ENCODE measurements at regions not wholly inside any gene's neighbourhood (a gene's known extent, or its start where the extent isn't known, plus 50 kb on each side); places are given as distances from the start of the nearest gene placed in this dataset.

DNA sequence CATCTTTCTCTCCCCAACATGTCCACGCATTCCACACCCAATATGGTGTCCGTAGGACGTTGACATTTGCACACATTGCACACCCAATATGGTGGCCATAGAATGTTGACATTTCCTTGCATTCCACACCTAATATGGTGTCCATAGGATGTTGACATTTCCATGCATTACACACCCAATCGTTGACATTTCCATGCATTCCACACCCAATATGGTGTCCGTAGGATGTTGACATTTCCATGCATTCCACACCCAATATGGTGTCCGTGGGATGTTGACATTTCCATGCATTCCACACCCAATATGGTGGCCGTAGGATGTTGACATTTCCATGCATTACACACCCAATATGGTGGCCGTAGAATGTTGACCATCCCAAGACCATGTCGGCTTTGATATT lies 88.4 kb upstream of the SHOX start (continued):
- TF ChIP-seq GTF2I (CRISPR knock-in tag; conservative IDR thresholded peaks at IDR 0.05) (no peak), JAZF1 (CRISPR knock-in tag; IDR thresholded peaks at IDR 0.05) (no peak), GRHL2 (CRISPR knock-in tag; IDR thresholded peaks at IDR 0.05; ENCODE audit: insufficient replicate concordance, severe bottlenecking) (no peak)
- TF ChIP-seq, protein P1, sequence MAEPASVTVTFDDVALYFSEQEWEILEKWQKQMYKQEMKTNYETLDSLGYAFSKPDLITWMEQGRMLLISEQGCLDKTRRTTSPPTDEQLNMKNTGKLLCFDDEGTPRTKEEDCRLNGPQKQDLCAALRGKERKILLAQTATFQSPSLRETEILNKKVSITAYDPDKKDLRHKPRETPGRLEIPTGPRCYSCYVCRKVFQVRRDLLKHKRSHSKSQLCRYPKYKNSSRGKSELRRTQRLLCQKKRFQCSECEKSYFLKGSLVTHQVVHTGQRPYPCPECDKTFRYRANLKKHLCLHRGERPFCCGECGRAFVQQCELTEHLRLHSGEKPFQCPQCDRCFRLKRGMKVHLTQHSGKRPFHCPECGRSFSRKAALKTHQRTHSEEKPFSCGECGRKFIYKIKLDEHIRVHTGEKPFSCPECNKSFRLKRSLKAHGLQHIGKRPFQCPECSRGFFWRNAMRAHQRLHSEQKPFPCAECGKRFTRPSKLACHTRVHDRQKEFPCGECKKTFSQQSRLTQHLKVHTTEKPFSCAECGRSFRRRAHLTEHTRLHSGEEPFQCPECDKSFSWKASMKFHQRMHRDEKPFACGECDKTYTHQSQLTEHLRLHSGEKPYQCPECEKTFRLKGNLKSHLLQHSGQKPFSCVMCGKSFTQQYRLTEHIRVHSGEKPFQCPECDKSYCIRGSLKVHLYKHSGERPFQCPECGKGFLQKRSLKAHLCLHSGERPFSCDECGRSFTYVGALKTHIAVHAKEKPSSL (CRISPR knock-in tag; conservative IDR thresholded peaks at IDR 0.05) = no peak

DNA sequence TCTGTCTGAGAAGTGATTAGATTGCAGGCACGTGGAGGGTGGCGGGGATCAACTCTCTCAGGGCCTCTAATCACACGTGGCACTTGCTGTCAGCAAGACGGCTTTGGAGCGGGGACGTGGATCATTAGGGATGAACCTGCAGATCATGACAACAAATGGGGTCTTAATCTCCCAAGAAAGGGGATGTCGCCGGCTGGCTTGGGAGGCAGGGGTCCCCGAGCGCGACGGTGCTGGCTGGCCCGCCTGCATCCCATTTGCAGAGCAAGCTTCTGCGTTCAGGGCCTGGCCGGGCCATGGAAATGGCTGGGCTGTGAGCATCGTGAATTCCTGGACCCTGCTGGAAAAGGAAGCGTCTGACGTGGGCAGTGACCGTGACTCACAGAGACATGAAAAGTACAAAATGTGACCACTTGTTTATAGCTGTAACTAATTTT lies 85.1 kb upstream of the SHOX start:
- Mint-ChIP-seq H3K27me3 (ENCODE audit: low read depth) (no peaks in the 10 kb centered on the region), H3K27ac (no peak overlapping the region), H3K9me3 (peaks cover 16% of the 10 kb centered on the region), H3K4me3 (no peak overlapping the region), H3K4me1 (no peaks in the 10 kb centered on the region; the same call in 1 of the 2 replicates), H3K36me3 (no peaks in the 10 kb centered on the region)
- POLR2A ChIA-PET = no interaction called here
- CTCF ChIA-PET = no interaction called here
- ATAC-seq (no peak), DNase-seq (ENCODE audit: low spot score) (no peak)
- TF ChIP-seq, protein P2, sequence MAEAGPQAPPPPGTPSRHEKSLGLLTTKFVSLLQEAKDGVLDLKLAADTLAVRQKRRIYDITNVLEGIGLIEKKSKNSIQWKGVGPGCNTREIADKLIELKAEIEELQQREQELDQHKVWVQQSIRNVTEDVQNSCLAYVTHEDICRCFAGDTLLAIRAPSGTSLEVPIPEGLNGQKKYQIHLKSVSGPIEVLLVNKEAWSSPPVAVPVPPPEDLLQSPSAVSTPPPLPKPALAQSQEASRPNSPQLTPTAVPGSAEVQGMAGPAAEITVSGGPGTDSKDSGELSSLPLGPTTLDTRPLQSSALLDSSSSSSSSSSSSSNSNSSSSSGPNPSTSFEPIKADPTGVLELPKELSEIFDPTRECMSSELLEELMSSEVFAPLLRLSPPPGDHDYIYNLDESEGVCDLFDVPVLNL (CRISPR knock-in tag; IDR thresholded peaks at IDR 0.05; ENCODE audit: borderline replicate concordance, low read depth) = no peak
- TF ChIP-seq ZNF138 (CRISPR knock-in tag; conservative IDR thresholded peaks at IDR 0.05) (no peak), EMX1 (CRISPR knock-in tag; IDR thresholded peaks at IDR 0.05) (no peak), TP53 (CRISPR knock-in tag; IDR thresholded peaks at IDR 0.05) (no peak), SMAD3 (CRISPR knock-in tag; IDR thresholded peaks at IDR 0.05; ENCODE audit: borderline replicate concordance) (no peak), PRRX2 (CRISPR knock-in tag; IDR thresholded peaks at IDR 0.05) (no peak), ZNF263 (CRISPR knock-in tag; IDR thresholded peaks at IDR 0.05; ENCODE audit: low read depth) (no peak), OVOL2 (CRISPR knock-in tag; IDR thresholded peaks at IDR 0.05; ENCODE audit: borderline replicate concordance) (no peak), ZNF121 (CRISPR knock-in tag; IDR thresholded peaks at IDR 0.05) (no peak), ELF4 (CRISPR knock-in tag; IDR thresholded peaks at IDR 0.05; ENCODE audit: low read depth) (no peak)
- TF ChIP-seq, protein P3, sequence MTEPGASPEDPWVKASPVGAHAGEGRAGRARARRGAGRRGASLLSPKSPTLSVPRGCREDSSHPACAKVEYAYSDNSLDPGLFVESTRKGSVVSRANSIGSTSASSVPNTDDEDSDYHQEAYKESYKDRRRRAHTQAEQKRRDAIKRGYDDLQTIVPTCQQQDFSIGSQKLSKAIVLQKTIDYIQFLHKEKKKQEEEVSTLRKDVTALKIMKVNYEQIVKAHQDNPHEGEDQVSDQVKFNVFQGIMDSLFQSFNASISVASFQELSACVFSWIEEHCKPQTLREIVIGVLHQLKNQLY (CRISPR knock-in tag; IDR thresholded peaks at IDR 0.05) = no peak
- TF ChIP-seq, protein P4, sequence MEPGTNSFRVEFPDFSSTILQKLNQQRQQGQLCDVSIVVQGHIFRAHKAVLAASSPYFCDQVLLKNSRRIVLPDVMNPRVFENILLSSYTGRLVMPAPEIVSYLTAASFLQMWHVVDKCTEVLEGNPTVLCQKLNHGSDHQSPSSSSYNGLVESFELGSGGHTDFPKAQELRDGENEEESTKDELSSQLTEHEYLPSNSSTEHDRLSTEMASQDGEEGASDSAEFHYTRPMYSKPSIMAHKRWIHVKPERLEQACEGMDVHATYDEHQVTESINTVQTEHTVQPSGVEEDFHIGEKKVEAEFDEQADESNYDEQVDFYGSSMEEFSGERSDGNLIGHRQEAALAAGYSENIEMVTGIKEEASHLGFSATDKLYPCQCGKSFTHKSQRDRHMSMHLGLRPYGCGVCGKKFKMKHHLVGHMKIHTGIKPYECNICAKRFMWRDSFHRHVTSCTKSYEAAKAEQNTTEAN (CRISPR knock-in tag; IDR thresholded peaks at IDR 0.05) = no peak
- TF ChIP-seq, protein P5, sequence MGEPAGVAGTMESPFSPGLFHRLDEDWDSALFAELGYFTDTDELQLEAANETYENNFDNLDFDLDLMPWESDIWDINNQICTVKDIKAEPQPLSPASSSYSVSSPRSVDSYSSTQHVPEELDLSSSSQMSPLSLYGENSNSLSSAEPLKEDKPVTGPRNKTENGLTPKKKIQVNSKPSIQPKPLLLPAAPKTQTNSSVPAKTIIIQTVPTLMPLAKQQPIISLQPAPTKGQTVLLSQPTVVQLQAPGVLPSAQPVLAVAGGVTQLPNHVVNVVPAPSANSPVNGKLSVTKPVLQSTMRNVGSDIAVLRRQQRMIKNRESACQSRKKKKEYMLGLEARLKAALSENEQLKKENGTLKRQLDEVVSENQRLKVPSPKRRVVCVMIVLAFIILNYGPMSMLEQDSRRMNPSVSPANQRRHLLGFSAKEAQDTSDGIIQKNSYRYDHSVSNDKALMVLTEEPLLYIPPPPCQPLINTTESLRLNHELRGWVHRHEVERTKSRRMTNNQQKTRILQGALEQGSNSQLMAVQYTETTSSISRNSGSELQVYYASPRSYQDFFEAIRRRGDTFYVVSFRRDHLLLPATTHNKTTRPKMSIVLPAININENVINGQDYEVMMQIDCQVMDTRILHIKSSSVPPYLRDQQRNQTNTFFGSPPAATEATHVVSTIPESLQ (CRISPR knock-in tag; IDR thresholded peaks at IDR 0.05) = no peak
- TF ChIP-seq, protein P6, sequence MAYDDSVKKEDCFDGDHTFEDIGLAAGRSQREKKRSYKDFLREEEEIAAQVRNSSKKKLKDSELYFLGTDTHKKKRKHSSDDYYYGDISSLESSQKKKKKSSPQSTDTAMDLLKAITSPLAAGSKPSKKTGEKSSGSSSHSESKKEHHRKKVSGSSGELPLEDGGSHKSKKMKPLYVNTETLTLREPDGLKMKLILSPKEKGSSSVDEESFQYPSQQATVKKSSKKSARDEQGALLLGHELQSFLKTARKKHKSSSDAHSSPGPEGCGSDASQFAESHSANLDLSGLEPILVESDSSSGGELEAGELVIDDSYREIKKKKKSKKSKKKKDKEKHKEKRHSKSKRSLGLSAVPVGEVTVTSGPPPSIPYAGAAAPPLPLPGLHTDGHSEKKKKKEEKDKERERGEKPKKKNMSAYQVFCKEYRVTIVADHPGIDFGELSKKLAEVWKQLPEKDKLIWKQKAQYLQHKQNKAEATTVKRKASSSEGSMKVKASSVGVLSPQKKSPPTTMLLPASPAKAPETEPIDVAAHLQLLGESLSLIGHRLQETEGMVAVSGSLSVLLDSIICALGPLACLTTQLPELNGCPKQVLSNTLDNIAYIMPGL (CRISPR knock-in tag; IDR thresholded peaks at IDR 0.05) = no peak
- TF ChIP-seq, protein P7, sequence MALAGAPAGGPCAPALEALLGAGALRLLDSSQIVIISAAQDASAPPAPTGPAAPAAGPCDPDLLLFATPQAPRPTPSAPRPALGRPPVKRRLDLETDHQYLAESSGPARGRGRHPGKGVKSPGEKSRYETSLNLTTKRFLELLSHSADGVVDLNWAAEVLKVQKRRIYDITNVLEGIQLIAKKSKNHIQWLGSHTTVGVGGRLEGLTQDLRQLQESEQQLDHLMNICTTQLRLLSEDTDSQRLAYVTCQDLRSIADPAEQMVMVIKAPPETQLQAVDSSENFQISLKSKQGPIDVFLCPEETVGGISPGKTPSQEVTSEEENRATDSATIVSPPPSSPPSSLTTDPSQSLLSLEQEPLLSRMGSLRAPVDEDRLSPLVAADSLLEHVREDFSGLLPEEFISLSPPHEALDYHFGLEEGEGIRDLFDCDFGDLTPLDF (CRISPR knock-in tag; IDR thresholded peaks at IDR 0.05) = no peak
- TF ChIP-seq, protein P8, sequence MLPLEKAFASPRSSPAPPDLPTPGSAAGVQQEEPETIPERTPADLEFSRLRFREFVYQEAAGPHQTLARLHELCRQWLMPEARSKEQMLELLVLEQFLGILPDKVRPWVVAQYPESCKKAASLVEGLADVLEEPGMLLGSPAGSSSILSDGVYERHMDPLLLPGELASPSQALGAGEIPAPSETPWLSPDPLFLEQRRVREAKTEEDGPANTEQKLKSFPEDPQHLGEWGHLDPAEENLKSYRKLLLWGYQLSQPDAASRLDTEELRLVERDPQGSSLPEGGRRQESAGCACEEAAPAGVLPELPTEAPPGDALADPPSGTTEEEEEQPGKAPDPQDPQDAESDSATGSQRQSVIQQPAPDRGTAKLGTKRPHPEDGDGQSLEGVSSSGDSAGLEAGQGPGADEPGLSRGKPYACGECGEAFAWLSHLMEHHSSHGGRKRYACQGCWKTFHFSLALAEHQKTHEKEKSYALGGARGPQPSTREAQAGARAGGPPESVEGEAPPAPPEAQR (CRISPR knock-in tag; IDR thresholded peaks at IDR 0.05) = no peak
- TF ChIP-seq, protein P9, sequence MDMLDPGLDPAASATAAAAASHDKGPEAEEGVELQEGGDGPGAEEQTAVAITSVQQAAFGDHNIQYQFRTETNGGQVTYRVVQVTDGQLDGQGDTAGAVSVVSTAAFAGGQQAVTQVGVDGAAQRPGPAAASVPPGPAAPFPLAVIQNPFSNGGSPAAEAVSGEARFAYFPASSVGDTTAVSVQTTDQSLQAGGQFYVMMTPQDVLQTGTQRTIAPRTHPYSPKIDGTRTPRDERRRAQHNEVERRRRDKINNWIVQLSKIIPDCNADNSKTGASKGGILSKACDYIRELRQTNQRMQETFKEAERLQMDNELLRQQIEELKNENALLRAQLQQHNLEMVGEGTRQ (CRISPR knock-in tag; IDR thresholded peaks at IDR 0.05) = no peak

Measured in WTC11 (cell line).